Heart right ventricle (tissue), 16 donors: ENCODE measurements at regions not wholly inside any gene's neighbourhood (a gene's known extent, or its start where the extent isn't known, plus 50 kb on each side); places are given as distances from the start of the nearest gene placed in this dataset.

ENCODE experiments used
- ATAC-seq, 8 donors: fragments of 200-7000 bp; cut with Tn5 transposase; one replicate each; pipeline ENCODE4 v1.9.1; 2020; ENCODE audit warnings: mild to moderate bottlenecking in 8 of 8, moderate library complexity in 8 of 8, moderate number of reproducible peaks in 1 of 8
- DNase-seq, 2 donors: peaks; one replicate each; pipeline ENCODE4 v3.0.0-alpha.2; 2020
- H3K27ac ChIP-seq, 10 donors: fragments of 200-600 bp; sonication (generic) in 2 of 10; one replicate each; pipeline versions ENCODE4 v1.5.0 to v1.8.0; 2020 to 2022; ENCODE audit warnings: mild to moderate bottlenecking in 3 of 10
- H3K27me3 ChIP-seq, 7 donors: fragments of 200-600 bp; one replicate each; pipeline ENCODE4 v1.8.0; 2021 to 2022; ENCODE audit warnings: mild to moderate bottlenecking in 2 of 7
- H3K36me3 ChIP-seq, 9 donors: fragments of 200-600 bp; sonication (generic) in 1 of 9; one replicate each; pipeline versions ENCODE4 v1.5.0 to v1.8.0; 2020 to 2022; ENCODE audit warnings: mild to moderate bottlenecking in 2 of 9
- H3K4me1 ChIP-seq, 9 donors: fragments of 200-600 bp; sonication (generic) in 1 of 9; one replicate each; pipeline versions ENCODE4 v1.5.0 to v1.8.0; 2020 to 2022; ENCODE audit warnings: mild to moderate bottlenecking in 4 of 9
- H3K4me3 ChIP-seq, 10 donors: fragments of 200-600 bp; sonication (generic) in 2 of 10; one replicate each; pipeline versions ENCODE4 v1.5.0 to v1.8.0; 2020 to 2022; ENCODE audit warnings: mild to moderate bottlenecking in 7 of 10, moderate library complexity in 2 of 10
- H3K9me3 ChIP-seq, 11 donors: fragments of 200-600 bp in 10 of 11; sonication (generic) in 2 of 11; one replicate each; pipeline versions ENCODE4 v1.5.0 to v1.8.0; 2013 to 2022; ENCODE audit warnings: mild to moderate bottlenecking in 2 of 11, control low read depth in 1 of 11, moderate library complexity in 1 of 11
- CTCF ChIP-seq, 9 donors: fragments of 200-600 bp; sonication (generic) in 2 of 9; IDR thresholded peaks; one replicate each; pipeline versions ENCODE4 v1.5.0 to v1.8.0; 2021 to 2022; ENCODE audit warnings: antibody characterized with exemption in 9 of 9, mild to moderate bottlenecking in 5 of 9, moderate library complexity in 1 of 9
- WGBS, 2 donors: extraction: QIAGEN DNeasy Blood & Tissue Kit; methylation state at CpG; one replicate each; pipeline ENCODE4 v1.1.7; 2013; ENCODE audit warnings: inconsistent platforms in 1 of 2; 5-methylcytosine and 5-hydroxymethylcytosine counted together
- intact Hi-C, 10 donors: fragments of 100-400 bp; cut with DNase I; formaldehyde crosslinking; loops; one replicate each; pipeline versions ENCODE4 v1.11.1 to v1.14.2; 2022
- donor health status: Arrhythmogenic right ventricular cardiomyopathy.
- donor health status: ischemic (EF 13 %, LVEDD 7.1; RV severe dilation, severe dysfunction).
- donor health status: healthy with polysubstance abuse.
- donor health status: DM: no; HTN: yes; CAD: no.
- donor health status: DM: no; HTN: no; CAD: no.
- donor health status: ischemic (EF 25% LVEDD 6.9; RV normal size, moderate dysfunction).
- donor health status: ischemic (EF 25% LVEDD 5.7; RV mildly dilated, moderate dysfunction).
- donor health status: healthy.
- donor health status: DM: yes; HTN: yes; CAD: no.
- donor health status: Ischemic cardiomyopathy.
- donor health status: ischemic (EF 35%, LVEDD 5.7; RV mildly dilated, moderate dysfunction).
- donor health status: nonischemic (EF 11% LVEDD 7.7; RV severe dilation, severe dysfunction).
- donor health status: DM: yes; HTN: yes; CAD: no.
- donor health status: PGD.
- donor health status: ischemic (EF 29% LVEDD 5.4; RV normal size, mild dysfunction).
- donor health status: nonischemic (EF 23%, LVEDD 6.1; RV moderate dilation, normal function).

- no peak for DNase-seq
- no peaks in the 10 kb centered on the region for H3K27me3 ChIP-seq
- no peaks in the 10 kb centered on the region for H3K4me1 ChIP-seq
- intact Hi-C loops = no loop called here
- no peak overlapping the region for H3K27ac ChIP-seq
- ATAC-seq = no peak
- H3K36me3 ChIP-seq = no peaks in the 10 kb centered on the region
- 89 to 94% methylated on average over 4 of the region's 4 CpGs for WGBS, 2 donors
- peaks cover 0 to 3% (median 0%) of the 10 kb centered on the region in 11 donors for H3K9me3 ChIP-seq
- TF ChIP-seq CTCF (IDR thresholded peaks at IDR 0.05) = no peak
- no peak overlapping the region for H3K4me3 ChIP-seq
These were observed 683.7 kb upstream of the CBLB start for GRCh38 chr3:106552351-106553043.

DNA sequence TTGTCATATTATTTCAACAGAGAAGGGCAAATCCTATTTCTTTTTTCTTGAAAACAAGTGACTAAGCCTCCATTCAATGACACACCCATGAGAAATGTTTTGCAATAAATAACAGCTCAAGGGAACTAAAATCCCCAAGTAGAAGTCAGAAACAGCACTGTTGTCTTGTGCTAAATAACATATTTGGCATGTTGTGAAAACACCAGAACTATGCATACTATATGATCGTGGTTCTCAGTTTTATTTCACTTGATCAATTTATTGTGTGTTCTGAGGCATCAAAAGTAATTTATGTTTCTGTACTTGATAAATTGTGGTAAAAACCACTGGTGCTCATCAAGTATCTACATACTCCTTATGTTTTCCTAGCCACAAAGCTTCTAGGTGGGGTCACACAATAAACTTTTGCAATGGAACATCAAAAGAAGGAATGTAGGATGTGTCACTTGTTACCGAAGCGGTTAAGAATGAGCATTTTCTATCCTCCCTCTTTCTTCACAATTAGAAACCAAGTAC lies 691.7 kb upstream of the CBLB start:
- Histone ChIP-seq H3K4me3 (no peak overlapping the region), H3K27me3 (no peaks in the 10 kb centered on the region), H3K9me3 (no peaks in the 10 kb centered on the region), H3K27ac (no peak overlapping the region), H3K36me3 (no peaks in the 10 kb centered on the region), H3K4me1 (no peaks in the 10 kb centered on the region)
- no peak for TF ChIP-seq CTCF (IDR thresholded peaks at IDR 0.05)
- DNase-seq (no peak), ATAC-seq (peak in 1 of 8 donors; percentile 50)
- 83 to 91% methylated on average over 3 of the region's 3 CpGs for WGBS, 2 donors
- intact Hi-C loops = no loop called here

DNA sequence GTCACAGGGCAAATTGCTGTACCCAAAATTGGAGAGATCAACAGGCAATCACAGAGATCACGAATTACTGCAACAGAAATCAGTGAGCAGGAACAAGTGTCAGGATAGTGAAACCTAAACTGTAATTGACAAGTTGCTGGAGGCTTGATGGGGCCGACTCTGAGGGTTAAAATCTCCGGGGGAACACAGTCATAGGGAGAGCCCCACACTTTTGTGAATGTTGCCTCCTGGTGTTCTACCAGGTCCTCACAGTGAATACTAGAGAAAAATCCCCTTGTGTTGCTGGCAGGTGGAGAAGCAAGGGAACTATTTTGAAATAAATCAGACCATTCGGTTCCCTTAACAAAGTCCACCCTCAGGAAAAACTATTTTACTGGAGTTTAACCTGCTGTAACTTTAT lies 697.5 kb upstream of the CBLB start:
- Histone ChIP-seq H3K4me3 (no peak overlapping the region), H3K27me3 (no peaks in the 10 kb centered on the region), H3K9me3 (no peaks in the 10 kb centered on the region), H3K4me1 (no peaks in the 10 kb centered on the region), H3K27ac (no peak overlapping the region), H3K36me3 (no peaks in the 10 kb centered on the region)
- intact Hi-C loops = no loop called here
- 43 to 49% methylated on average over 4 of the region's 4 CpGs for WGBS, 2 donors
- TF ChIP-seq CTCF (IDR thresholded peaks at IDR 0.05) = peak in 1 of 9 donors; percentile 5
- DNase-seq = no peak
- ATAC-seq = no peak

GRCh38 chr3:106570426-106570825 lies 701.6 kb upstream of the CBLB start:
- intact Hi-C loops = no loop called here

More at GRCh38 chr3:106570426-106570825, 701.6 kb upstream of the CBLB start:
- Histone ChIP-seq H3K4me1 (no peaks in the 10 kb centered on the region), H3K9me3 (no peaks in the 10 kb centered on the region), H3K27me3 (no peaks in the 10 kb centered on the region), H3K36me3 (no peaks in the 10 kb centered on the region), H3K27ac (no peak overlapping the region), H3K4me3 (no peak overlapping the region)
- ATAC-seq = no peak
- no peak for TF ChIP-seq CTCF (IDR thresholded peaks at IDR 0.05)
- DNase-seq = no peak
- WGBS, 2 donors = 70% methylated on average over 1 of the region's 1 CpG
